HepG2 (cell line): ENCODE measurements at regions not wholly inside any gene's neighbourhood (a gene's known extent, or its start where the extent isn't known, plus 50 kb on each side); places are given as distances from the start of the nearest gene placed in this dataset.

Experiments used
- ATAC-seq: fragments of 200-7000 bp; cut with Tn5 transposase; 3 replicates; pipeline ENCODE4 v1.9.1; 2020; ENCODE audit warnings: mild to moderate bottlenecking, moderate library complexity
- BruUV-seq: library from RNA; stranded (reverse); fragments of 400-500 nt; replicated peaks from 2 replicates; lab custom pipeline; 2021; lab: Mats Ljungman, UMichigan
- CTCF ChIA-PET: fragments of 300-600 bp; formaldehyde crosslinking; extraction: SDS; loops from one replicate; lab custom pipeline; 2021; ENCODE audit warnings: low total read pairs, inconsistent platforms, low intra/inter-chr PET ratio; lab: Yijun Ruan, JAX
- POLR2A ChIA-PET: fragments of 350-600 bp; sonication (Branson Sonifier 250); formaldehyde crosslinking; loops from one replicate; lab custom pipeline; 2020; ENCODE audit warnings: antibody characterized with exemption, inconsistent platforms; lab: Yijun Ruan, JAX
- DNase-seq: peaks from one replicate; pipeline ENCODE4 v3.0.0-alpha.2; 2015; ENCODE audit warnings: low spot score
- FAIRE-seq: peaks from 3 replicates; lab custom pipeline; 2011; peaks lifted over from hg19 to GRCh38; lab: Jason Lieb, UNC
- H2AFZ ChIP-seq: one replicate; pipeline ENCODE4 v1.6.1; 2011; ENCODE audit warnings: low read length, inconsistent platforms
- H3K27ac ChIP-seq: fragments of 300-600 bp; 3 replicates; pipeline ENCODE4 v1.8.0; 2011; ENCODE audit warnings: mixed run types, mild to moderate bottlenecking, mixed read lengths, low read length, inconsistent platforms; ENCODE audit not compliant: insufficient read depth; ENCODE audit errors: extremely low read length
- H3K27me3 ChIP-seq, 2 experiments: fragments of 200-600 bp in 1 of 2; 2 replicates in 1 of 2; 3 replicates in 1 of 2; pipeline versions ENCODE4 v1.6.0 to v1.8.0; 2011; ENCODE audit warnings: low read length in 2 of 2, mild to moderate bottlenecking in 2 of 2, moderate library complexity in 2 of 2, inconsistent platforms in 1 of 2; ENCODE audit not compliant: insufficient read depth in 2 of 2, control insufficient read depth in 1 of 2
- H3K36me3 ChIP-seq, 2 experiments: fragments of 200-600 bp in 1 of 2; replicated peaks in 1 of 2; 2 replicates in 1 of 2; 3 replicates in 1 of 2; pipeline versions ENCODE4 v1.5.1 to v1.8.0; 2011; ENCODE audit warnings: low read length in 2 of 2, inconsistent platforms in 1 of 2; ENCODE audit not compliant: insufficient read depth in 2 of 2, control insufficient read depth in 1 of 2
- H3K4me1 ChIP-seq: 2 replicates; pipeline ENCODE4 v1.5.1; 2012; ENCODE audit warnings: low read length, inconsistent platforms; ENCODE audit not compliant: insufficient read depth
- H3K4me2 ChIP-seq: 2 replicates; pipeline ENCODE4 v1.6.0; 2011; ENCODE audit warnings: low read depth, low read length, inconsistent platforms
- H3K4me3 ChIP-seq, 3 experiments: fragments of 200-600 bp in 1 of 3; sonication (generic), shearing (Covaris generic) in 1 of 3; replicated peaks in 1 of 3; 2 replicates each; pipeline ENCODE4 v1.5.1; 2011 to 2016; ENCODE audit warnings: low read length in 3 of 3, inconsistent platforms in 2 of 3, low read depth in 2 of 3, mild to moderate bottlenecking in 2 of 3, control low read depth in 1 of 3, mixed read lengths in 1 of 3; ENCODE audit not compliant: insufficient read depth in 1 of 3
- H3K79me2 ChIP-seq: one replicate; pipeline ENCODE4 v1.6.1; 2011; ENCODE audit warnings: low read length, inconsistent platforms; ENCODE audit not compliant: insufficient read depth
- H3K9ac ChIP-seq: 2 replicates; pipeline ENCODE4 v1.6.0; 2011; ENCODE audit warnings: mild to moderate bottlenecking, low read depth, low read length, inconsistent platforms; ENCODE audit not compliant: insufficient read depth
- H3K9me3 ChIP-seq: 2 replicates; pipeline ENCODE4 v1.5.1; 2012; ENCODE audit warnings: mild to moderate bottlenecking, low read length
- H4K20me1 ChIP-seq: 2 replicates; pipeline ENCODE4 v1.6.0; 2011; ENCODE audit warnings: inconsistent platforms, mild to moderate bottlenecking, low read length, moderate library complexity; ENCODE audit not compliant: insufficient read depth
- KDM2A ChIP-seq: sonication (generic); formaldehyde crosslinking; IDR thresholded peaks from 2 replicates; pipeline ENCODE4 v1.4.0; 2020; ENCODE audit warnings: low read depth, missing genetic modification reagents, borderline replicate concordance
- POGZ ChIP-seq: sonication (generic); formaldehyde crosslinking; IDR thresholded peaks from 2 replicates; pipeline ENCODE4 v1.4.0; 2020; ENCODE audit warnings: mild to moderate bottlenecking, missing genetic modification reagents
- ZFX ChIP-seq: sonication (generic); formaldehyde crosslinking; IDR thresholded peaks from 2 replicates; pipeline ENCODE4 v1.4.0; 2020; ENCODE audit warnings: mild to moderate bottlenecking, low read depth, missing genetic modification reagents, moderate library complexity
- ZNF572 ChIP-seq: sonication (generic); formaldehyde crosslinking; IDR thresholded peaks from 2 replicates; pipeline ENCODE4 v1.5.1; 2020; ENCODE audit warnings: mild to moderate bottlenecking, missing genetic modification reagents
- ZSCAN21 ChIP-seq: sonication (generic); formaldehyde crosslinking; IDR thresholded peaks from 2 replicates; pipeline ENCODE4 v1.8.0; 2022; ENCODE audit warnings: mild to moderate bottlenecking, missing genetic modification reagents, moderate library complexity, borderline replicate concordance
- WGBS: methylation state at CpG from one replicate; pipeline ENCODE4 v1.1.6; 2017; ENCODE audit warnings: low lambda C conversion rate; 5-methylcytosine and 5-hydroxymethylcytosine counted together
- in situ Hi-C: cut with HindIII; loops from 2 replicates; pipeline ENCODE4 v1.10.0; 2017; ENCODE audit warnings: low pct_unique_long_range_greater_than_20kb; ENCODE audit not compliant: extremely low pct_ligation_motif_present
- intact Hi-C: fragments of 100-400 bp; cut with micrococcal nuclease; formaldehyde crosslinking; loops from one replicate; pipeline ENCODE4 v1.10.0; 2022; ENCODE audit not compliant: unreplicated experiment
- TF ChIP-seq, protein P1 (sequence below): sonication (generic); formaldehyde crosslinking; IDR thresholded peaks from 2 replicates; pipeline ENCODE4 v1.5.0; 2020; ENCODE audit warnings: mild to moderate bottlenecking, missing genetic modification reagents
- TF ChIP-seq, protein P2 (sequence below), 2 experiments: sonication (generic) in 1 of 2; formaldehyde crosslinking in 1 of 2; IDR thresholded peaks; 2 replicates each; pipeline versions ENCODE4 v1.4.0 to v1.6.1; 2018 to 2020; ENCODE audit warnings: missing genetic modification reagents in 2 of 2, borderline replicate concordance in 1 of 2, low read depth in 1 of 2, mild to moderate bottlenecking in 1 of 2, missing biosample characterization in 1 of 2

DNA sequence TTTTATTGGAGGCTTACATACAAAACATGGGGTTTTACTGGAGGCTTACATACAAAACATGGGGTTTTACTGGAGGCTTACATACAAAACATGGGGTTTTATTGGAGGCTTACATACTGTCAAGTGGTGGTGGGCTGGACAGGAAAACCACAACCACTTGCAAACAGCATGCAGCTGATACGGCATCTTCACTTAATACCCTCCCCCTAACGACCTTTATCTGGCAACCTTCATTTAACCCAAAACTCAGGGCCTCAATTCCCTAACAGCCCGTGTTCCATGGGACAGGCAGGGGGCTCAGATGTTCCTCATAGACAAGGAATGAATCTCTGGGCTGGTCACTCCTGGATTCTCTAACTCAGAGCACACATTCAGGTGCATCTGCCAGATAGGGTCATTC lies 137.1 kb downstream of the CD47 start:
- ChIA-PET POLR2A (no interaction called here), CTCF (no interaction called here)
- Histone ChIP-seq H3K4me2 (no peak overlapping the region), H3K4me1 (no peaks in the 10 kb centered on the region), H3K79me2 (no peaks in the 10 kb centered on the region), H3K9ac (no peak overlapping the region), H3K9me3 (no peaks in the 10 kb centered on the region), H2AFZ (no peak overlapping the region), H3K27me3 (peaks cover 2 to 4% of the 10 kb centered on the region in 2 experiments; a peak in 3 of 5 replicates), H4K20me1 (no peaks in the 10 kb centered on the region), H3K4me3 (no peak overlapping the region), H3K27ac (no peak overlapping the region), H3K36me3 (no peaks in the 10 kb centered on the region)
- TF ChIP-seq KDM2A (CRISPR knock-in tag) (no peak), POGZ (no peak), ZFX (CRISPR knock-in tag) (no peak), ZNF572 (CRISPR knock-in tag) (no peak), ZSCAN21 (CRISPR knock-in tag) (no peak)
- TF ChIP-seq, protein P1, sequence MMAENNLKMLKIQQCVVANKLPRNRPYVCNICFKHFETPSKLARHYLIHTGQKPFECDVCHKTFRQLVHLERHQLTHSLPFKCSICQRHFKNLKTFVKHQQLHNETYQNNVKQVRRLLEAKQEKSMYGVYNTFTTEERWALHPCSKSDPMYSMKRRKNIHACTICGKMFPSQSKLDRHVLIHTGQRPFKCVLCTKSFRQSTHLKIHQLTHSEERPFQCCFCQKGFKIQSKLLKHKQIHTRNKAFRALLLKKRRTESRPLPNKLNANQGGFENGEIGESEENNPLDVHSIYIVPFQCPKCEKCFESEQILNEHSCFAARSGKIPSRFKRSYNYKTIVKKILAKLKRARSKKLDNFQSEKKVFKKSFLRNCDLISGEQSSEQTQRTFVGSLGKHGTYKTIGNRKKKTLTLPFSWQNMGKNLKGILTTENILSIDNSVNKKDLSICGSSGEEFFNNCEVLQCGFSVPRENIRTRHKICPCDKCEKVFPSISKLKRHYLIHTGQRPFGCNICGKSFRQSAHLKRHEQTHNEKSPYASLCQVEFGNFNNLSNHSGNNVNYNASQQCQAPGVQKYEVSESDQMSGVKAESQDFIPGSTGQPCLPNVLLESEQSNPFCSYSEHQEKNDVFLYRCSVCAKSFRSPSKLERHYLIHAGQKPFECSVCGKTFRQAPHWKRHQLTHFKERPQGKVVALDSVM (CRISPR knock-in tag): no peak
- TF ChIP-seq, protein P2, sequence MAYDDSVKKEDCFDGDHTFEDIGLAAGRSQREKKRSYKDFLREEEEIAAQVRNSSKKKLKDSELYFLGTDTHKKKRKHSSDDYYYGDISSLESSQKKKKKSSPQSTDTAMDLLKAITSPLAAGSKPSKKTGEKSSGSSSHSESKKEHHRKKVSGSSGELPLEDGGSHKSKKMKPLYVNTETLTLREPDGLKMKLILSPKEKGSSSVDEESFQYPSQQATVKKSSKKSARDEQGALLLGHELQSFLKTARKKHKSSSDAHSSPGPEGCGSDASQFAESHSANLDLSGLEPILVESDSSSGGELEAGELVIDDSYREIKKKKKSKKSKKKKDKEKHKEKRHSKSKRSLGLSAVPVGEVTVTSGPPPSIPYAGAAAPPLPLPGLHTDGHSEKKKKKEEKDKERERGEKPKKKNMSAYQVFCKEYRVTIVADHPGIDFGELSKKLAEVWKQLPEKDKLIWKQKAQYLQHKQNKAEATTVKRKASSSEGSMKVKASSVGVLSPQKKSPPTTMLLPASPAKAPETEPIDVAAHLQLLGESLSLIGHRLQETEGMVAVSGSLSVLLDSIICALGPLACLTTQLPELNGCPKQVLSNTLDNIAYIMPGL (CRISPR knock-in tag; IDR thresholded peaks at IDR 0.05; ENCODE audit: borderline replicate concordance in 1 of 2, low read depth in 1 of 2): no peak
- no TSS peak for BruUV-seq
- no peak for ATAC-seq
- WGBS: 0% methylated on average over 2 of the region's 3 CpGs
- in situ Hi-C loops (no loop called here), intact Hi-C loops (no loop called here)
- no peak for FAIRE-seq
- DNase-seq: no peak
